ENCODE measurements at regions not wholly inside any gene's neighbourhood (a gene's known extent, or its start where the extent isn't known, plus 50 kb on each side); places are given as distances from the start of the nearest gene placed in this dataset.

DNA sequence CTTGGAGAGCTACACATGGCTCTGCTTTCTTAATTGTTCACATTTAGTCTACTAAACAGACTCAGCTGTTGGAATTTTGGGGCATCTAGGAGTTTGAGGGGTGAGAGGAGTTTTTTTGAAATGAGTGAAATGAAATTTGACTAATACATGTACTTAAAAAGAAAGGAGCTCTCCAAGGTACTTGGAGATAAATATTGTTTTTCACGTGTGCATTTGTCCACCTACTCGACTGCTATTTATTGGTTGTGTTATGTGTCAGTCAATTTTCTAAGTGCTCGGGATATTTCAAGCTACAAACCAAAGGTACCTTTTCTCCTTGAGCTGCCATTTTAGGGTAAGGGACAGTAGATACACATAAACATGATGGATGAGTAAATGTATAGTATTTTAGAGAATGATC is 697.0 kb downstream of the LIG4 start:
- TF ChIP-seq, protein P1, sequence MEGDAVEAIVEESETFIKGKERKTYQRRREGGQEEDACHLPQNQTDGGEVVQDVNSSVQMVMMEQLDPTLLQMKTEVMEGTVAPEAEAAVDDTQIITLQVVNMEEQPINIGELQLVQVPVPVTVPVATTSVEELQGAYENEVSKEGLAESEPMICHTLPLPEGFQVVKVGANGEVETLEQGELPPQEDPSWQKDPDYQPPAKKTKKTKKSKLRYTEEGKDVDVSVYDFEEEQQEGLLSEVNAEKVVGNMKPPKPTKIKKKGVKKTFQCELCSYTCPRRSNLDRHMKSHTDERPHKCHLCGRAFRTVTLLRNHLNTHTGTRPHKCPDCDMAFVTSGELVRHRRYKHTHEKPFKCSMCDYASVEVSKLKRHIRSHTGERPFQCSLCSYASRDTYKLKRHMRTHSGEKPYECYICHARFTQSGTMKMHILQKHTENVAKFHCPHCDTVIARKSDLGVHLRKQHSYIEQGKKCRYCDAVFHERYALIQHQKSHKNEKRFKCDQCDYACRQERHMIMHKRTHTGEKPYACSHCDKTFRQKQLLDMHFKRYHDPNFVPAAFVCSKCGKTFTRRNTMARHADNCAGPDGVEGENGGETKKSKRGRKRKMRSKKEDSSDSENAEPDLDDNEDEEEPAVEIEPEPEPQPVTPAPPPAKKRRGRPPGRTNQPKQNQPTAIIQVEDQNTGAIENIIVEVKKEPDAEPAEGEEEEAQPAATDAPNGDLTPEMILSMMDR (IDR thresholded peaks at IDR 0.05) = no peak
- no peak for TF ChIP-seq POLR2A (IDR thresholded peaks at IDR 0.05)

Data from thyroid gland (tissue), 4 donors.